HG03378 (cell line): ENCODE measurements at regions not wholly inside any gene's neighbourhood (a gene's known extent, or its start where the extent isn't known, plus 50 kb on each side); places are given as distances from the start of the nearest gene placed in this dataset.

Source experiments
- ATAC-seq: cut with Tn5 transposase; IDR thresholded peaks from one replicate; pipeline ENCODE4 v1.9.1; 2021; ENCODE audit warnings: mild to moderate bottlenecking, moderate library complexity; ENCODE audit not compliant: unreplicated experiment

DNA sequence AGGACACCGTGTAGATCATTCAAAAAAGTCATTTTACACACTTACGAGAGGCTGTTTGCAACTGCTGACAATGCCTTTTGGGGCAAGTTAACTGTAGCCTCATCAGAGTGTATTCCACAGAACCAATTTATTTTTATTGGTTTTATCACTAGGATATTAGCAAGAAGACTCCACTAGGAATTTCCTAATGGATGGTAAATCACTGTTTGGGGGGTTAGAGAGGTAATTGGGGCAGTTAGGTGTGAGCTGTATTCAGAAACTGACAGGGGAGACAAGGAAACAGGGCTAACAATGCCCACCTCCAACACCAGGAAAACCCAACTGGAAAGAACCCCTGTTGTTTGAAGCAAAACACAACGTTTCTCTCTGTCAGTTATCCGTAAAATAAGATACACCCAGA, 383.0 kb upstream of the SHH start:
- no peak for ATAC-seq

DNA sequence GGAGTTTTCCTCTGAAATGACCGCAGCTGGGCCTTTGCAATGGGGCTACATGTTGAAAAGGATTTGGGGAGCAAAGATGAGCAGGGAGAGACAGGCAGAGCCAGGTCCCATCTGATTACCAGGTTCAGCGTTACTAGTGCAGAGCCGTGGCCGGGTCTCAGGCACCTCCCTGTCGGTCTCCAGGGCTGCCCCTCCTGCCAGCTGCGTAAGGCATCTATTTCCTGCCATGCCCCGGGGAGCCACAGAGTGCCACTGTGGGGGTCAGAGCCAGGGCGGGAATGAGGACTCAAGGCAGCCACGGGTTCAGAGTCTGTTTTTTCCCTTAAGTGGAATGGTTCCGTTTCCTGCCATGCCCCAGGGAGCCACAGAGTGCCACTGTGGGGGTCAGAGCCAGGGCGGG, 382.6 kb upstream of the SHH start:
- no peak for ATAC-seq

DNA sequence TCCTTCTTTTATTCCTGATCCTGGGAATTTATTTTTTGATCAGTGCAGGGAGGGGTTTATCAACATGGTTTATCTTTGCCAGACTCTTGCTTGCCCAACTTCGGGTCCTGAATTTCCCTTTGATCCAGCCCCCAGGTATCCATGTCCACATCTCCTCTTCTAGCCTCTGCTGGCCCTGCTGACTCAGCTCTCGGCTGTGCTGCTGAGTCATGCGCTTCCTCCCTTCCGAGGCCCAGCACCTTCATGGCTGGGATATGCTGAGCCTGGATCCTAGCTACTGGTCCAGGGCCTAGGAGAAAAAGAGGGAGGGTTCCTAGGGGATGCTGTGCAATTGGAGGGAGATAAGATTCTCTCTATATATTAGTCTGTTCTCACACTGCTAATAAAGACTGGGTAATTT, 380.7 kb upstream of the SHH start:
- no peak for ATAC-seq

DNA sequence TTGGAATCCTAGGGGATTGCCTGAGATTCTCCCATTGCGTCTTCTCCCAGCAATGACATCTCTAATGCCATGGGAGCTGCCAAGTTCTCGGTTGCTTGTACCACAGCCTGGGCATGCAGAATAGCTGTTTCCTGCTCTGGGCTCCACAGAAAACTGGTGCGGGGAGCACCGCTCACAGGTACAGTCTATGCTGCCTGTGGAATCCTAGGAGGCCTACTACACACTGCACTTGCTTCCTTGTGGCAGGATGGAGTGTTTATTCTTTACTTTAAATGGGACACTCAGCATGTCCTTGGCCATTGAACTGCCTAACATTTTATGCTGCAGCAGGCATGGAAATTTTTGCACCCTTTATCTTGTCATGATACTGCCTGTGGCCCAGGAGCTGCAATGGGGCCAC, 378.8 kb upstream of the SHH start:
- no peak for ATAC-seq

DNA sequence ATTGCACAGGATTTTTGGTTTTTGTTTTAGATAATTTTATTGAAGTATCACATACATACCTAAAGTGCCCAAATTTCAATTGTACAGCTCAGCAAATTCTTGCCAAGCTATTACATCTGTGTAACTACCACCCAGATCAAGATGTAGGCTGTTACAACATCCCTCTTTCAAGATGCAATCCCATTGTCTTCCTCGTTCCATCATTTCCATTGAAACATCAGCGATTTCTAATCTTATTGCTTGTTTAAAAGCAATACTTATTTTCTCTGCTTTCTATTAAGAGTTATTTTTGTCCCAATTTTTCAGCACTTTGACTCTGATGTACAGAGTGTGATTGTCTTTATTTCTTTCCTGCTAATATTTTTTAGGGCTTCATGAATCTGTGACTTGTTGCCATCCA, 372.8 kb upstream of the SHH start:
- no peak for ATAC-seq

DNA sequence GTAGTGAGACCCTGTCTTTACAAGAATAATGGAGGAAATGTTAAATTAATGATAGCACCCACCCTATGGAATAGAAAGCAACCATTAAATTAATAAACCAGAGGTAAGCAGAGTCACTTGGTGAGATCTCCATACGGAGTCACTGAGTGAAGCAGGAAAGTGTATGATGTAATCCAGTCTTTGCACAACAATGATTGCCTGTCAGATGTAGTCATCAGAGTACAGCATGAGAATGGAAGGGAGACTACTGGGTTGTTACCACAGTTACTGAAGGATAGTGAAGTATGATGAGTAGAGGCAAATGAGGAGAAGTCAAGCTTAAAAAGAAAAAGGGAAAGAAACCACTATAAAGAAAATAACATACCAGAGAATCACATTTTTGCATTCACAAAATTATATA, 371.9 kb upstream of the SHH start:
- ATAC-seq, result no peak

DNA sequence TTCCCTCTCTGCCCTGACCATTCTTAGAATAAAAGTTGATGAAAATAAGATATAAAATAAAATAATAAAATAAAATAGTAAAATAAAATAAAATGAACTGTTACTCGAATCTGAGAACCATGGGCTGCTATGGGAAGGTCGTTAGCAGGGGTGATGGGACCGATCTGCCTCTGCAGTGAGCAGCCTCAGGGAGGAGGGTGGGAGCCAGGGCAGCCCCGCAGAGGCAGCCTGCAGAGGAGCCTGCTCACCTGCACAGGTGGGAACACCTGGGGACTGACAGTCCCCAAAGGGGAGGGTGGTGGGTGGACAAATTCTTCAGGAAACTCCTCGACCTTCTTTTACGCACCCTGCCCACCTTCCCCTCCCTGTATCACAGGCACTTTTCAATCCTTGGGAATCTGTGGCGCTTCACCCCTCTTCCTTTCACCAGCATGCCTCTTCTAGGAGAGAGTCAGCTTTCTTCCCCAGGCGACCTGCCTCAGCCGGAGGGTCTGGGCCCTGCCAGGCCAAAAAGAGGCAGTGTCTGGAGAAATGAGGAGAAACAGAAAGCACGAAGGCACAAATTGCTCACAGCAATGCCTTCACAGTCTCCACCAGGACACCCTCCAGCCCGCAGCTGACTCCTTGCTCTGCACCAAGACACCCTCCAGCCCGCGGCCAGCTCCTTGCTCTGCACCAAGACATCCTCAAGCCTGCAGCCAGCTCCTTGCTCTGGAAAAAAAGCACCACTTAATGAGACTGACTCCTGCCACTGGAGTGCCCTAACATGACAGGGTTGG, 368.4 kb upstream of the SHH start:
- ATAC-seq, result no peak

DNA sequence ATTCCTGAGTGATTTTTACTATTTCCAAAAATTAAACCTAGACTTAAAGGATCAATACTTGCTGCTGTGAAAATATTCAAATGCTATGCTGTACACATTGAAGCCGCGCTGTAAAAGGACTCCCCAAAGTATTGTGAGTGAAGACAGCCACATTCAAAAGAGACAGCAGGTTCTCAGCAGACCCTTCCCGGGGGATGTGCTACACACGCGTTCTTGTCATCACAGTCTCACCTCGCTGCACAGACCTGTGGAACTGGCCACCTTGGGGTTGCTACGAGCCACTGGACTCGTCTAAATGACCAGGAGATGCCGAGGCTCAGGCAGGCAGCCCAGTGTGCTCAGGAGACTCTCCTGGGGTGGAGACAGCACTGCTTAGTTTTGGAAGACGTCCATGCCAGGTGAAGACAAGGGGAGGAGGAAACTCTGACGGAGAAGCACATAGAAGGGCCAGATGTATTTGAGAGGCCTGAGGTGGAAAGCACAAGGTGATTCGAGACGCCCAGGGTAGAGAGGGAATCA, 367.7 kb upstream of the SHH start:
- ATAC-seq, result no peak

DNA sequence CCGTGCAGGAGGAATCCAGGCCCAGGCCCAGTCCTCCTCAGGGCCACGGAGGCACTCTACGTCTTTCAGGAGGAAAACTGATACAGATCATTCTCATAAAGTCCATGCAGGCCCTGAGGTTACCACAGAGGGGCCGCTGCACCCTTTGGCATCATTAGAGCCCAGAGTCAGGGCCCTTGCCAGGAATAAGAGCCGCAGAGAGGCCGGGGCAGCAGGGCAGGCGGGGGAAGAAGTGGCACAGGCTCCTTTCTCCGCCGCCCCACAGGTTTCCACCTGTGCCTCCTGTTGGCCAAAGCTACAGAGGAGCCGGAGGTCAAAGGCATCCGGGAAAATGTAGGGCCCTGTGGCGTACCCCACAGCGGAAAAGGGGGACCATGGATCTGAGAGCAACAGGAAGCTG, 366.6 kb upstream of the SHH start:
- ATAC-seq, result no peak

DNA sequence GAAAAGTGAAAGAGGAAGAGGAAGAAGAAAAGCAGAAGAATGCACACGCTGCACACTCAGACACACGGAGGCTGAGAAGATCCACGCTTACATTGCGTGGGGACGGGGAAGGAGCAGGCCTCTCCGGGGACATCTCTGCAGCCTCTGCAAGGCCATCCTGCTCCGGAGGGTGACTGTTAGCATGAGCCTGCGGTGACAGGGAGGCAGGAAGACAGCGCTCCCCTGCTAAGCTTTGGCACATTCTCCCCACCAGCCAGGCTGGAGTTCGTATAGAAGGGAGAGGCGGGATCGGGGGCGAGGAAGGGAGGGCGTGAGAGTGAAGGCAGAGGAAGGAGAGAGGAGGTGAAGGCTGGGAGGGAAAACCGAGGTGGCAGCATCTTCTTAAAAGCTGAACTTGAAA, 366.0 kb upstream of the SHH start:
- ATAC-seq, result no peak

DNA sequence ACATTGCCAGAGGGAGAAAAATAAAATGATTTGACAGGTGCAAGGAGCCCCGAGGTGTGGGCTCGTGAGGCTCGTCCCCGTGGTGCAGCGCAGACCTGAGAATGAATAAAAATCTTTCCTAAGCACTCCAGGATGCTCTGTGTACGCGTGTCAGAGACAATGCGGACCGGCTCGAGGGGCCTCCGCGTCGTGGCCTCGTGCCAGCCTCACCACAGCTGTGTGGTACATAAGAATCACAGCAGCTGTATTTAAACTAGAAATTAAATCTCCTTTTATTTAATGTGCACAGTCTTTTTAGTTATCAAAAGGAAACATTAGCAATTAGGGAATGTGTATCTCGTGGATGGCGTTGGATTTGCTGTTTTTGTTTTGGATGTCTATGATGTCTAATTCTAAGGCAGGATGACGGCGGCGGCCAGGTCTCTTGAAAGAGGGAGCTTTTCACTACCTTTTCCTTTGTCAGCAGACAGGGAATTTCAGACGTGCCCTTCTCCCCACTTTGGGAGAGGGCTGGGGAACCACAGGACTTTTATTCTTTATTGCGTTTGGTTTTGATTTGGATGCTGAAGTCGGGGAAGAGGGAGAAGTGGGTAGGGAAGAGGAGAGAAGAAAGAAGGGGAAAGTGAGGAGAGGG, 365.3 kb upstream of the SHH start:
- no peak for ATAC-seq

DNA sequence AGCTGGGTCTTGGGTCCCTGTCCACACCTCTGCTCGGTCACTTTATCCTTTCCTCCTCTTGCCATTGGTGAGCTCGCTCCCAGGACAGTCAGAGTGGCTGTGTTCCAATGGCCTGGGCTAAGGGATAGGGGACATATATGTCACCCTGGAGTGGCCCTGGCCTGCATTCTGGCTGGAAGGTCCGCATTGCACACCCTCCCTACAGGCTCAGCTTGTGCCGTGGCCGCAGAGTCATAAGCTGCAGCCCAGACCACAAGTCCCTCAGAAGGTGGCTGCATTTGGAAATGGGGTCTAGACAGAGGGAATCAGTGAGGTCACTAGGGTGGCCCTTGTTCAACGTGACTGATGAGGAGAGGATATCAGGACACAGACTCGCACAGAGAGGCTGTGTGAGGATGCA, 363.8 kb upstream of the SHH start:
- ATAC-seq, result no peak

DNA sequence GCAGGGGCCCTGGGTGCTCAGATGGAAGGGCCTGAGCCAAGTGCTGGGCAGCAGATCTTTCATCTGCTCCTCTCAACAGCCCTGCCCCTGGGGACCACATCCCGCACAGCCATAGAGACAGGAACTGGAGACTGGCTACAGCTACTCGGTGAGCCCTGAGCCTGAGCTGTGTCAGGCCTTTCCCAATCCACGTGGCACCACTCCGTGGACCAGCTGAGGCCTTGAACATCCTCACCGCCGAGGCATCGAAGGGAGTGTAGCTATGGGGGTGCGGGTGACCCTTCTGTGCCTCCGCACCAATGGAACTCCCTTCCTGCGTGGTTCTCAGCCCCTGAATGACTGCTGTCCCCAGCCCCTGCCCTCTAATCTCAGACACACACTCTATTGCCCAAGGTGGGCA, 362.7 kb upstream of the SHH start:
- ATAC-seq, result no peak

DNA sequence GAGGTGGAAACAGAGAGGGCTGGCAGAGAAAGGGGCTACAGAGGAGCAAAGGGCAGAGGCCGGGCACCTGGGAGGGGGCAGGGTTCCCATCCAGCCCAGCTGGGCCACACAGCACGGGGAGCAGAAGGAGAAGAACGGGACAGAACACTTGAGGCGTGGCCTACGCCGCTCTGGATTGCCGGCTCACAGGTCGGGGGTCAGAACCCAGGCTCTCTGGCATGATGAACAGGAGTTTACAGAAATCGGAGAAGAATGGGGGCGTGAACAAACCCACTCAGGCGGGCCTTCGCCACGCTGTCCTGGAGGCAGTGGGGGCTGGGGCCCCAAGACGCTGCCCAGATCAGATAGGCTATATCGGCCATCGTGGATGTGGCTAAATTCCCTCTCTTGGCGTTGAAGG, 362.2 kb upstream of the SHH start:
- ATAC-seq, result no peak

DNA sequence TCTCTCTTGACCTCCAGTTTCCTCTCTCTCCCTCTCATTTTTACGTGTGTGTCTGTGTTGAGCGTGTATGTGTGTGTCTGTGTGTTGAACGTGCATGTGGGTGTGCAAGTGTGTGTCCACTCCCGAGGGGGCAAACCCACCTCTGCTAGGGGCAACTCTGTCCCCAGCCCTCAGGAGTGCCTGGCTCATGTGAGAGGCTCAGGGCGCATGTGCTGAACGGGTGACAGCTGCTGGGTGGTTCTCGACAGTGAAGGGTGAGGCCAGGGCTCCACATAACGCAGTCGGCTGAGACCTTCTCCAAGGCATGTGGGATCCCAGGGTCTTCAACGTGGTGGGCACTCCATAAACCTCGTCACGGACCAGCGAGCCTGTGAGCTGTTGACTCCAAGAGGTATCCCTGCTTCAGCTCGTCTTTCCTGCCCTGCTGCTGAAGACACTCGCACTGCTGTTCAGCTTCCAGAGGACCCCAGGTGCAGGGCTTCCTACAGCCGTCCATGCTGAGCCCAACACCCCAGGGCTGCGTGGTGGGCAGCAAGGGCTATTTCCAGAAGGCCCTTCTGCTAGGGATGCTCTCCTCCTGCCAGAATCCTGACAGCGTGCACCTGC, 361.6 kb upstream of the SHH start:
- no peak for ATAC-seq

DNA sequence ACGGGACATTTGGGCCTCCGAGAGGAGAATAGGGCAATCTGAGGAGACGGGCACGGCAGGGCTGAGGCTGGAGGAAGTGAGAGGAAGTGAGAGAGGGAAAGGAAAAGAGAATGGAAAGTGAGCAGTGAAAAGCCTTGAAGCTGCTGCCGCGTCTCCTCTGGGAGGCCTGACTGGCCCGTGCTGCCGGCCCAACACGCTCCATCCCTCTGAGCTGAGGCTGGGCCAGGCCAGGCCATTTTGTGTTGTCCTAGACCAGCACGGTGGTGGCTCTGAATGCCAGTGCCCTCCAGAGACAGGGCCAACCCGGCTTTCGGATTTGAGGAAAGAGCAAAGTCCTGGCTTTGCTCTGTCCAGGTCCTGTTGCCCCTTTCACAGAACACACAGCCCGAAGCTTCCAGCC, 361.1 kb upstream of the SHH start:
- ATAC-seq, result no peak

DNA sequence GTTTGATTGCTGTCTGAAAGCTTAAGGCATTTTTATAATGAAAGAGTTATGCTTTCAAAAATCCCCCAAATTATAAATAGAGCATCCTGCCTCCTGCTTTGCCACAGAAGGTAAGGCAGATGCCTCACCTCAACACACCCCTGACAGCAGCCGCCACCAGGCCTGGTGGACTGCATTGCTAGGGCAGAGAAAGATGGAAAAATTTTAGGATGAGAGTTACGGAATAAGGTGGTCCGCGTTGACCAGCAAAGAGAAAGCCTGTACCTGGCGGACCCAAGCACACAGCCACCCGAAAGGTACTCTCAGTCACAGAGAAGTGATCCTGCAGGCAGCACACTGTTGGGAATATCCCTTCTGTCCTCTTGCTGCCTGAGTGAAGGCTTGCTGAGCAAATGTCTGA, 360.4 kb upstream of the SHH start:
- no peak for ATAC-seq

DNA sequence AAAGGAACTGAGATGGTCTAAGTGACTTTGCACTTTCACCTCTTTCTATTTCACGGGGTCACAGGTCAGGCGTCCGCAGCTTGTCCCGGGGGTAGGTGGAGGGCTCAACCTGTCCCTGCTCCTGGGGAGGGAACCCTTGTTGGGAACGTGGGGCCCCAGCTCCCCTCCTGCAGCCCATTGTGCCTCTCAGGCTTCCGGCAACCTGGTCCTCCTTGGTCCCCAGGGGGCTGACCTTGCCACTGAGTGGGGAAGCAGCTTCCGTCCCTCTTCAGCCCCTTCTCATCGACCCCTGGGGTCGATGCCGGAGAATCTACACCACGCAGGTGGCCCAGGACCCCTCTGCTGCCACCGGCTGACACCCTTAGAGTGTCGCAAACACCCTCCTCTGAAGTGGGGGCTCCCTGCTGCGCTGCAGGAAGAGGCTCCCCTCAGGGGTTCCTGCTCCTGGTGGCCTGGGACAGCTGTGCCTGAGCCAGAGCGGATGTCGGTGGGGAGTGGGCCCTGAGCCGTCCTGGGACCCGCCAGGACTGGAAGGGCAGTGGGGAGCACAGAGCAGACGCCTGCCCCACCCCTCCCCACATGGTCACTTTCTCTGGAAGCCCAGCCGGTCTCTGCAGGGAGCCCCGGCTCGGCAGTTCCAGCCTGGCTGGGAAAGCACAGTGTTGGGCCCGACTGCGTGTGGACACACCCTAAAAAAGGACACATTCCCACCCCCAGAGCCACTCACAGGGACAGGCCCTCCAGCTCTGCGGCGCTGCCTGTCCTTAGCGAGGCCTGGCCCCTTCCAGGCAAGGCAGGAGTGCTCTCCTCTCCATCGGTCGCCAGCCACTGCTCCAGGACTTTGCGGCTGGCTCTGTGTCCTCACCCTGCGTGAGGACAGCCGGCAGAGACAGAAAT, 357.5 kb upstream of the SHH start:
- ATAC-seq, result no peak

DNA sequence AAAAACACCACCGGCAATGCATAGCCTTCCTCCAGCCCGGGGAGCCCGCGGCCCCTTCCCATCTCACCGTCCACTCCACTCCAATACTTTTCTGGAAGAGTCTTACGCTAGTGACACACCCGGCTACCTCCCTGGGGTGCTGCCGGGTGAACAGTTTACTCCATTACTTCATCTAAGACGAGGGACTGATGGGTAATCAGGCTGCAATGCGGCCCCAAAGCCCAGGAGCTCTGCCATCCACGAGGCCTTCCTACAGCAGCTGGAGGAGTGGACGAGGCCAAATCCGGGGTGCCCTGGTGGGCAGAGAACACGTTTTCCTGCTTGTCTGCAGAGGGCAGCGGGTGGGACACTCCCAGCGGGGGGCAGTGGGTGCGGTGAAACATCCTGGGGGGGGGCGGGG, 356.2 kb upstream of the SHH start:
- no peak for ATAC-seq

DNA sequence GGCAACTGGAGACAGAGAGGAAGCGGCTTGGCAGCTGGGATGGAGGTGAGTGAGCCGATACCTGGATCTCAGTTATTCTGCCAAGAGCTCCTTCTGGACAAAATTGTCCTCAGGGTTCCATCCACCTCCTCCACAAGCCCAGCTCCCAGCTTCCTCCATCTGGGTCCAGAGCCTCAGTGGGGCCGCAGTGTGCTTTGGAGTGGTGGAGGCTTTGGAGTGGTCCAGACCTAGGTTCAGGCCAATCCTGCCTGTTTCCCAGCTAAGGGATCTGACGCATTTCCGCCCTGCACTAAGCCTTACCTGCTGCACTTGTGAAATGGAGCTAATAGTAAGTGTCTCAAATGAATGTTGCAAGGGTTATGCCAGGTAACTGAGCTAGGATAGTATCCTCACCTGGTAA, 355.7 kb upstream of the SHH start:
- no peak for ATAC-seq

DNA sequence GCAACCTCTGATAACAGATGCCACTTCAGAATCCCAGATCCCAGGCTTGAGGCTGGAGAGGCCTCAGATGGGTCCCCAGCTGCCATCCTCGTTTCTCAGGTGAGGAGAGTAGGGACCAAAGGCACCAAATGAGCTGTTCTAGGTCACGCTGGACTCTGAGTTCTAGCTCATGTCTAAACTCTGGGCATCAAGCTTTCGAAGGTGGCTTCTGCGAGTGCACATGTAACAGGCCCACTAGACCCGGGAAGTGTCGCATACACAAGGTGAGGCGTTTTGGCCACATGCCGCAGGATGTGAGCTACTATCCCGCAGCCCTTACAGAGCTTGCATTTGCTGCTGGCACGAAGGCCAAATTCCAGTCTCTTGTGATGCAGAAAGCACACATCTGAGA, 355.1 kb upstream of the SHH start:
- no peak for ATAC-seq
